Activated B cell treated with CpG ODN at 0.5 μM for 24 hours (primary cell): ENCODE measurements at regions not wholly inside any gene's neighbourhood (a gene's known extent, or its start where the extent isn't known, plus 50 kb on each side); places are given as distances from the start of the nearest gene placed in this dataset.
"Not testable (repeated sequence)": the region's sequence is repeated elsewhere in the genome, so short reads cannot be mapped to it uniquely, and the experiment has no call there.

Experiments used
- ATAC-seq: fragments of 200-7000 bp; cut with Tn5 transposase; one replicate; pipeline ENCODE4 v1.10.0; 2021; ENCODE audit warnings: low read depth, mild to moderate bottlenecking, moderate library complexity
- CTCF ChIA-PET: fragments of 350-600 bp; sonication (Branson Sonifier 250); formaldehyde crosslinking; loops from one replicate; lab custom pipeline; 2021; ENCODE audit warnings: antibody characterized with exemption; lab: Charles Lee
- POLR2A ChIA-PET: fragments of 350-600 bp; sonication (Branson Sonifier 250); formaldehyde crosslinking; loops from one replicate; lab custom pipeline; 2021; ENCODE audit warnings: antibody characterized with exemption; lab: Charles Lee
- DNase-seq: peaks from one replicate; pipeline ENCODE4 v3.0.0; 2022
- H3K27ac Mint-ChIP-seq: one replicate; pipeline ENCODE4 v1.8.0; 2020; ENCODE audit warnings: mixed read lengths
- H3K27me3 Mint-ChIP-seq: one replicate; pipeline ENCODE4 v1.8.0; 2021; ENCODE audit warnings: mixed read lengths
- H3K36me3 Mint-ChIP-seq: one replicate; pipeline ENCODE4 v1.8.0; 2021; ENCODE audit warnings: low read depth, mixed read lengths
- H3K4me1 Mint-ChIP-seq: one replicate; pipeline ENCODE4 v1.8.0; 2021; ENCODE audit warnings: mixed read lengths
- H3K4me3 Mint-ChIP-seq: one replicate; pipeline ENCODE4 v1.8.0; 2020; ENCODE audit warnings: mild to moderate bottlenecking, mixed read lengths
- H3K9me3 Mint-ChIP-seq: one replicate; pipeline ENCODE4 v1.8.0; 2020; ENCODE audit warnings: mixed read lengths
- CTCF ChIP-seq: fragments of 200-600 bp; IDR thresholded peaks from one replicate; pipeline ENCODE4 v1.8.0; 2022; ENCODE audit warnings: antibody characterized with exemption, mild to moderate bottlenecking
- intact Hi-C: fragments of 100-400 bp; cut with micrococcal nuclease; formaldehyde crosslinking; loops from one replicate; pipeline ENCODE4 v1.15.1; 2024

GRCh38 chr6:135616655-135617054, 119.1 kb upstream of the AHI1 start:
- Mint-ChIP-seq H3K27me3 (peaks cover 11% of the 10 kb centered on the region), H3K36me3 (no peaks in the 10 kb centered on the region), H3K4me1 (no peaks in the 10 kb centered on the region), H3K9me3 (no peaks in the 10 kb centered on the region), H3K4me3 (no peak overlapping the region), H3K27ac (no peak overlapping the region)
- ChIA-PET POLR2A (no interaction called here), CTCF (no interaction called here)
- intact Hi-C loops = no loop called here
- no peak for ATAC-seq
- TF ChIP-seq CTCF = no peak
- no peak for DNase-seq

GRCh38 chr6:135617222-135617621, 119.7 kb upstream of the AHI1 start:
- Mint-ChIP-seq H3K27ac (no peak overlapping the region), H3K4me3 (no peak overlapping the region), H3K27me3 (peaks cover 11% of the 10 kb centered on the region), H3K36me3 (no peaks in the 10 kb centered on the region), H3K4me1 (no peaks in the 10 kb centered on the region), H3K9me3 (no peaks in the 10 kb centered on the region)
- ATAC-seq = no peak
- CTCF ChIA-PET = no interaction called here
- POLR2A ChIA-PET = no interaction called here
- no peak for DNase-seq
- intact Hi-C loops = no loop called here
- TF ChIP-seq CTCF = no peak

- ChIA-PET CTCF (interaction anchor here (1.0 kb wide), 1 partner anchor 287 kb away, joined by 3 read pairs; no protein-coding TSS in a partner anchor), POLR2A (interaction anchor here (0.6 kb wide), 1 partner anchor 30 kb away, joined by 4 read pairs; no protein-coding TSS in a partner anchor)
- H3K9me3 Mint-ChIP-seq = no peaks in the 10 kb centered on the region
- H3K27me3 Mint-ChIP-seq = peaks cover 4% of the 10 kb centered on the region
- H3K27ac Mint-ChIP-seq = no peak overlapping the region
- TF ChIP-seq CTCF = no peak
- H3K36me3 Mint-ChIP-seq = no peaks in the 10 kb centered on the region
- intact Hi-C loops = loop anchor here (5.0 kb wide), 1 partner anchor 285 kb away; no protein-coding TSS in a partner anchor
- no peak overlapping the region for H3K4me3 Mint-ChIP-seq
- DNase-seq = no peak
- ATAC-seq = no peak
- peaks cover under 1% of the 10 kb centered on the region for H3K4me1 Mint-ChIP-seq
These were observed 124.5 kb upstream of the AHI1 start for GRCh38 chr6:135622081-135622480.

GRCh38 chr6:135623979-135624378, 126.4 kb upstream of the AHI1 start:
- DNase-seq (no peak), ATAC-seq (no peak)
- POLR2A ChIA-PET = no interaction called here
- Mint-ChIP-seq H3K27ac (no peak overlapping the region), H3K4me3 (no peak overlapping the region), H3K9me3 (no peaks in the 10 kb centered on the region), H3K4me1 (peaks cover 3% of the 10 kb centered on the region), H3K36me3 (no peaks in the 10 kb centered on the region), H3K27me3 (peaks cover 4% of the 10 kb centered on the region)
- TF ChIP-seq CTCF = no peak
- CTCF ChIA-PET = no interaction called here
- intact Hi-C loops = loop anchor here (5.0 kb wide), 1 partner anchor 283 kb away; no protein-coding TSS in a partner anchor

- POLR2A ChIA-PET = no interaction called here
- CTCF ChIA-PET = no interaction called here
- no peak for DNase-seq
- H3K4me3 Mint-ChIP-seq = no peak overlapping the region
- H3K9me3 Mint-ChIP-seq = no peaks in the 10 kb centered on the region
- no peak for TF ChIP-seq CTCF
- H3K27ac Mint-ChIP-seq = no peak overlapping the region
- peaks cover under 1% of the 10 kb centered on the region for H3K27me3 Mint-ChIP-seq
- peaks cover 3% of the 10 kb centered on the region for H3K4me1 Mint-ChIP-seq
- intact Hi-C loops = loop anchor here (5.0 kb wide), 1 partner anchor 283 kb away; no protein-coding TSS in a partner anchor
- no peak for ATAC-seq
- H3K36me3 Mint-ChIP-seq = no peaks in the 10 kb centered on the region
These were observed 127.1 kb upstream of the AHI1 start for GRCh38 chr6:135624402-135625295.

- ATAC-seq, H3K4me3 Mint-ChIP-seq, DNase-seq, intact Hi-C loops, H3K9me3 Mint-ChIP-seq, CTCF ChIA-PET, H3K36me3 Mint-ChIP-seq, POLR2A ChIA-PET, H3K27ac Mint-ChIP-seq, H3K27me3 Mint-ChIP-seq, H3K4me1 Mint-ChIP-seq: not testable (repeated sequence)
These were observed 128.5 kb upstream of the AHI1 start for GRCh38 chr6:135626001-135626400.
